H54 (cell line): ENCODE measurements at regions not wholly inside any gene's neighbourhood (a gene's known extent, or its start where the extent isn't known, plus 50 kb on each side); places are given as distances from the start of the nearest gene placed in this dataset.
"Not testable (repeated sequence)": the region's sequence is repeated elsewhere in the genome, so short reads cannot be mapped to it uniquely, and the experiment has no call there.

Experiments
- DNase-seq: peaks from one replicate; pipeline ENCODE4 v3.0.0; 2011; ENCODE audit warnings: low spot score, mixed read lengths; ENCODE audit not compliant: insufficient read length
- FAIRE-seq: peaks from 3 replicates; lab custom pipeline; 2011; peaks lifted over from hg19 to GRCh38; lab: Jason Lieb, UNC
- POLR2A ChIP-seq: IDR thresholded peaks from 2 replicates; pipeline ENCODE4 v1.6.1; 2011; ENCODE audit warnings: low read depth, mild to moderate bottlenecking, low read length

DNA sequence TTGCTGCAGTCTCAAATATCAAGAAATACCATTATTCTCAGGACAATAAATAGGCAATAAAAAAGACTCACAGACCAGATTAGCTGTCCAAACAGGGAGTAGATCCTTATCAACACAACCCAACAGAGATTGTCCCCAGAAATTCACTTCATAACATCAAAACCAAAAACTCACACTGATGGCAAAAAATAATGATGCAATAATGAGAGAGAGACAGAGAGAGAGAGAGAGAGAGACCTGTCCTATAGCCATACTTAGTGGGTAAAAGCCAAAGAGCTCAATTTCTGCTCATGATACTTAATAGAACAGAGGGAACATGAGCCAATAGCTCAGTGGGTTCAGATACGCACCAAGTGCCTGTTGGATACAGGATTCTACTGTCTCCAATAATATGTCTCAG is 244.5 kb downstream of the FAM72C start:
- DNase-seq, result no peak
- TF ChIP-seq POLR2A, result no peak
- FAIRE-seq, result no peak

GRCh38 chr1:143721024-143721373 is 250.8 kb downstream of the FAM72C start:
- DNase-seq (no peak), FAIRE-seq (no peak)
- no peak for TF ChIP-seq POLR2A

DNA sequence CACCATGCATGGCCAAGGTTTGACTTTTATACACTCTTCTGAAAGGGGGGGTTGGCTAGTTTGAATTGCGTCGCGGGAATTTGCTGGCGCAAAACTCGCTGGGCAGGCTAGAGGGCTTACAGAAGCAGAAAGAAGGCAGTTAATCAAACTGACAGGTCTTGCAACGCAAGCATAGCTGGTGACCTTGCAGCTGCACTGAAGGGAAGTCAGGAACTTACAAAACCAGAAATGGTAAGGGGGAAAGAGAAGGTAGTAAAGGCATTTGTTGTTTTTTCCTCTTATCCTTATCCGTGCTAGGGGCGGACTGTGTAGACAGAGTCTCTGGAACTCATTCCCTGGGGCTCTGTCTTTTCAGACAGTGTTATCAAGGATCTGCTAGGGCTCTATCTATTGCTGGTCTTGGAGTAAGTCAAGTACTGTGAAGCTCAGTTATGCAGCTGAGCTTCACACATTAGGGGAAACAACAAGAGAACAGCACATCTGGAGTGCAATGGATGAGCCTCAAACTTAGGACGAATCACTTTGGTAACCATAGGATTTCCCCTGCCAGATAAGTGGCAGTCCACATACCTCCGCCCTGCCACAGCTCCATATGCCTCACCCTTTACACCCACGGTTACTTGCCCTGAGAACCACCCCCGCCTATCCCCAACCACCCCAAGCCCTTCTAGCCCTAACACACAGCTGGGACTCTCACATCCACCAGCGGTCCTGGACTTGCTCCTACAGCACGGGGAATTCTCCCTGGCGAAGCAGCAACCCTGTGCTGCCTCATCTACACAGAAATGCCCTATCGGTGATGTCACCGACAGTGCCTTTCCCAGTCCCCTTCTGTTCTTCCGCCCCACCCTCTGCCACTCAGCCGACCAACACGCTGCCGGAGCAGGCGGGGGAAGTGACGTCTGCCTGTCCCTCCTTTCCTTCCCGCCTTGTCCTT is 251.4 kb downstream of the FAM72C start:
- peak; percentile 38 for TF ChIP-seq POLR2A
- DNase-seq, result peak; percentile 19
- no peak for FAIRE-seq

- no peak for DNase-seq
These were observed 253.3 kb downstream of the FAM72C start for GRCh38 chr1:143718524-143718923.

GRCh38 chr1:143718021-143718420 is 253.8 kb downstream of the FAM72C start:
- no peak for FAIRE-seq
- no peak for TF ChIP-seq POLR2A

More at GRCh38 chr1:143718524-143718923, 253.3 kb downstream of the FAM72C start:
- FAIRE-seq, result no peak
- TF ChIP-seq POLR2A, result no peak

GRCh38 chr1:143717434-143717833 is 254.4 kb downstream of the FAM72C start:
- TF ChIP-seq POLR2A, result no peak
- FAIRE-seq (no peak), DNase-seq (no peak)

More at GRCh38 chr1:143718021-143718420, 253.8 kb downstream of the FAM72C start:
- DNase-seq, result no peak

- FAIRE-seq, DNase-seq: not testable (repeated sequence)
These were observed 256.9 kb downstream of the FAM72C start for GRCh38 chr1:143714913-143715312.

GRCh38 chr1:143709606-143710259 is 262.1 kb downstream of the FAM72C start:
- peak; percentile 69 for FAIRE-seq
- DNase-seq, result not testable (repeated sequence)

DNA sequence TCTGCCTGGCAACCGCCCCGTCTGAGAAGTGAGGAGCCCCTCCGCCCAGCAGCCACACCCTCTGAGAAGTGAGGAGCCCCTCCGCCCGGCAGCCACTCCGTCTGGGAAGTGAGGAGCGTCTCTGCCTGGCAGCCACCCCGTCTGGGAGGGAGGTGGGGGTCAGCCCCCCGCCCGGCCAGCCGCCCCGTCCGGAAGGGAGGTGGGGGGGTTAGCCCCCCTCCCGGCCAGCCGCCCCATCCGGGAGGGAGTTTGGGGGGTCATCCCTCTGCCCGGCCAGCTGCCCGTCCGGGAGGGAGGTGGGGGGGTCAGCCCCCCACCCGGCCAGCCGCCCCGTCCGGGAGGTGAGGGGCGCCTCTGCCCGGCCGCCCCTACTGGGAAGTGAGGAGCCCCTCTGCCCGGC is 269.0 kb downstream of the FAM72C start:
- not testable (repeated sequence) for FAIRE-seq, DNase-seq

- no peak for FAIRE-seq
- no peak for TF ChIP-seq POLR2A
These were observed 272.1 kb downstream of the FAM72C start for GRCh38 chr1:143699731-143700130.

DNA sequence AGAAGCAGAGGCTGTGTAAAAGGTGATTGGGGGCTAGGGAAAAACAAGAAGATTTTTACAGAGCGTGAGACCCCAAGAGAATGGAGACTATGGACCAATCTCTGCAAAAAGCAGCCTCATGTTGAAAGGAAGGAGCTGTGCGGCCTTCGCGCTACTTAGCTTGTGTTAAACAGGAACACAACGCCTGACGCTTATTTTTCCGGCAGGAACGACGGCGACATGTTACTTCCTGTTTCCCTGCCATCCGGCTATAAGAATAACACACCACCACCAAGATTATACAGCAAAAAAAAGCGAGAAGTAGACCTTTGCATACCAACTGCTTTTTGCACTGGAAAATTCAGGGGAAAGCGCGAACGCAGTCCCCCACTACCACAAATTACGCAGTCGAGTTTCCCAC is 272.7 kb downstream of the FAM72C start:
- no peak for DNase-seq
- FAIRE-seq, result no peak
- TF ChIP-seq POLR2A, result no peak

More at GRCh38 chr1:143699731-143700130, 272.1 kb downstream of the FAM72C start:
- no peak for DNase-seq

GRCh38 chr1:143698016-143698415 is 273.8 kb downstream of the FAM72C start:
- no peak for FAIRE-seq
- no peak for TF ChIP-seq POLR2A
- peak; percentile 52 for DNase-seq

DNA sequence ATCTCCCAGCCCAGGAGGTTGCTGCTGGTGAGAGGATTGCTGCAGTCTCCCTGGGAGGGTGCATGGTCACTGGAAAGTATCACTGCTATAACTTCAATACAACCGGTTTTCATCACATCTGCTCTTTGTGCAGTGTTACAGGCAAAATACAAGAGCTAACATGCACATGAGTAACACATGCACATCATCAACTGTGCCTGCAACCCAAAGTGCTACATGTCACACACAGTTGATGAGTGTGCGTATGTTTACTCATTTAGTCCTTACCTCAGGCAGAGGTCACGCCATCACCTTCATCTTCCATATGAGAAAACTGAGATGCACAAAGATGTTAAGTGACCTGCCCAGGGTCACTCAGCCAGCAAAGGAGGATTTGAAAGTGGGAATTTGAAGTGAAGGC is 277.7 kb downstream of the FAM72C start:
- DNase-seq (no peak), FAIRE-seq (no peak)
- no peak for TF ChIP-seq POLR2A

GRCh38 chr1:143691971-143692529 is 279.7 kb downstream of the FAM72C start:
- FAIRE-seq, result no peak
- no peak for DNase-seq
- TF ChIP-seq POLR2A, result no peak
